HG02981 (cell line): ENCODE measurements at regions not wholly inside any gene's neighbourhood (a gene's known extent, or its start where the extent isn't known, plus 50 kb on each side); places are given as distances from the start of the nearest gene placed in this dataset.
"Not testable (repeated sequence)": the region's sequence is repeated elsewhere in the genome, so short reads cannot be mapped to it uniquely, and the experiment has no call there.

Source experiments
- ATAC-seq: cut with Tn5 transposase; IDR thresholded peaks from one replicate; pipeline ENCODE4 v1.9.1; 2021; ENCODE audit warnings: mild to moderate bottlenecking, moderate library complexity; ENCODE audit not compliant: unreplicated experiment

DNA sequence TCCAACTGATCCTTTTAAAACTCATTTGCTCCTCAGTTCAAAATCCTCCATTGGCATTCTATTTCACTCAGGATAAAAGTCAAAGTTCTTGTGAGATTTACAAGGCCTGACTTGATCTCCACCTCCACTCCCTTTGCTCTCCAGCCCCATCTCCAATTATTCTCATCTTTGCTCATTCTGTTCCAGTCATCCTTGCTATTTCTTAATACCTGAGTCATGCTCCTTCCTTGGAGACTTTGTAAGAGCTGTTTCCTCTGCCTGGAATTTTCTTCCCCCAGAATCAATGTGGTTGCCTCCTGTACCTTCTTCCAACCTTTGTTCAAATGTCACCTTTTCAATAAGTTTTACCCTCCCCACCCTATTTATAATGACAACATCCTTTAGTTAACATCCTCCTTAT lies 373.5 kb downstream of the HTR1B start:
- no peak for ATAC-seq

- not testable (repeated sequence) for ATAC-seq
These were observed 375.4 kb downstream of the HTR1B start for GRCh38 chr6:77087794-77088318.

GRCh38 chr6:77074037-77074713 lies 389.1 kb downstream of the HTR1B start:
- no peak for ATAC-seq

- ATAC-seq: no peak
These were observed 389.9 kb downstream of the HTR1B start for GRCh38 chr6:77073410-77073760.

GRCh38 chr6:77072694-77073409 lies 390.4 kb downstream of the HTR1B start:
- ATAC-seq: no peak

DNA sequence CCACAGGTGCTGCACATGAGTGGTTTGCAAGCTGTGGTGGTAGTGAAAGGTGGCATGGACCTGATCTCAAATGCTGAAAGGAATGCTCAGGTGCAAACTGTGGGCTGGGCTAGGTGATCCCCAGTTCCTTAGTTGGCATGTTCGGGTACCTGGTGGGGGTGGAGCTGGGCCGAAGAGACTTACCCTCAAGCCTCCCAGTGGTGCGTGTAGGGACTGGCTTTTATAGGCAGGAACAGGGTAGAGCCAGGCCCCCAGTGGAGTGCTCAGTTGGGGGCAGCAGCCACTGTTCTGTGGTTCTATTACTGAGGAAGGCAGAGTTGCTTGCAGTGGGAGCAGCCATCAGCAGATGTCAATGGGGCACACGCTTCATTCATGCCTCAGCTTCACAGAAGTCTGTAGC lies 399.8 kb downstream of the HTR1B start:
- ATAC-seq: no peak

DNA sequence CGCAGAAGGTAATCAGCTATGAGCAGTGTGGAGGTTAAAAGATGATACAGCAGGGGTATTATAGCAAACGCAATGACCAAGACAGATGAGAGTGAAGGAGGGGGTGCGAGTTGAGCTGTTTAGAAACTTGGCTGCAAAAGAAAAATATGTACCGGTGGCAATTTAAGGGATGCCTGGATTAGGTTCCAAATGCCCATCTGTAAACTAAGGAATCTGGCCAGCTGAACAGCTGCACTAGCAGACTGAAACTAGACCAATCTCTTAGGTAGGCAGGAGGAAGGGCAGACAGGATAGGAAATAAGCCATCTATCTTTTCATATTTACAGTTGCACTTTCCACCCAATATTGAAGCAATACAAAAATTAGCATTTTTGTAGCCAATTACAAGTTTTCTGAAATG lies 407.6 kb downstream of the HTR1B start:
- ATAC-seq: no peak

GRCh38 chr6:77040568-77041195 lies 422.6 kb downstream of the HTR1B start:
- ATAC-seq: no peak

DNA sequence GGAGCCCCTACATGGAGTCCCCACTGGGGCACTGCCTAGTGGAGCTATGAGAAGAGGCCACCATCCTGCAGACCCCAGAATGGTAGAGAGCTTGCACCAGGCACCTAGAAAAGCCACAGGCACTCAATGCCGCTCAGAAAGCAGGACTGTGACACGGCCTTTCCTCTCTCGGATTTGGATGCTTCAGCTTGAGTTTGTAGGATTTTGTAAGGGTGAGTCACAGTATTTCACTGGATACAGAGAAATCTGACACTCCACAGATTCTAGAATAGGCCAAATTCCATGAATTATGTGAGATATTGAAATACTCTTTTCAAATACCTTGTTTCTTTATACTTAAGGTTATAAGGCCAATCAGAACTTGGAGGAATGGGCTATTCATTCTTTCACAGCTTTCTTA lies 424.5 kb downstream of the HTR1B start:
- ATAC-seq: no peak

DNA sequence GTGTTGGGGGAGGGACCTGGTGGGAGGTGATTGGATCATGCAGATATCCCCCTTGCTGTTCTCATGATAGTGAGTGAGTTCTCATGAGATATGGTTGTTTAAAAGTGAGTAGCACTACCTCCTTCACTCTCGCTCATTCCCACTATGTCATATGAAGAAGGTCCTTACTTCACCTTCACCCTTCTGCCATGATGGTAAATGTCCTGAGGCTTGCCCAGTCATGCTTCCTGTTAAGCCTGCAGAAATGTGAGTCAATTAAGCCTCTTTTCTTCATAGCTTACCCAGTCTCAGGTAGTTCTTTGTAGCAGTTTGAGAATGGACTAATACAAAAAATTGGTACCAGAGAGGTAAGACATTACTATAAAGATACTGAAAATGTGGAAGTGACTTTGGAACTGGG lies 425.9 kb downstream of the HTR1B start:
- no peak for ATAC-seq

DNA sequence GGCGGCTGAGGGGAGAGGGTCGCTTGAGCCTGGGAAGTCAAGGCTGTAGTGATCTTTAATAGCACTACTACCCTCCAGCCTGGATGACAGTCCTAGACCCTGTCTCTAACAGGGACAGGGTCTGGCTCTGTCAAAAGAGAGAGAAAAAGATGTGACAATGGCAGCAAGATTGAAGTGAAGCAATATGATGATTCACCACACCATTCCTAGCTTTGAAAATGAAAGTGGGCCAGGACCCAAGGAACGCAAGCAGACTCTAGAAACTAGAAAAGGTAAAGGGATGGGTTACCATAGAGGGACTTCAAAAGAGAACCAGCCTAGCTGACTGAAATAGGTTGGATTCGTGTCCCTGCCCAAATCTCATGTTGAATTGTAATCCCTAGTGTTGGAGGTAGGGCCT lies 426.9 kb downstream of the HTR1B start:
- no peak for ATAC-seq

GRCh38 chr6:77034161-77034560 lies 429.1 kb downstream of the HTR1B start:
- no peak for ATAC-seq

DNA sequence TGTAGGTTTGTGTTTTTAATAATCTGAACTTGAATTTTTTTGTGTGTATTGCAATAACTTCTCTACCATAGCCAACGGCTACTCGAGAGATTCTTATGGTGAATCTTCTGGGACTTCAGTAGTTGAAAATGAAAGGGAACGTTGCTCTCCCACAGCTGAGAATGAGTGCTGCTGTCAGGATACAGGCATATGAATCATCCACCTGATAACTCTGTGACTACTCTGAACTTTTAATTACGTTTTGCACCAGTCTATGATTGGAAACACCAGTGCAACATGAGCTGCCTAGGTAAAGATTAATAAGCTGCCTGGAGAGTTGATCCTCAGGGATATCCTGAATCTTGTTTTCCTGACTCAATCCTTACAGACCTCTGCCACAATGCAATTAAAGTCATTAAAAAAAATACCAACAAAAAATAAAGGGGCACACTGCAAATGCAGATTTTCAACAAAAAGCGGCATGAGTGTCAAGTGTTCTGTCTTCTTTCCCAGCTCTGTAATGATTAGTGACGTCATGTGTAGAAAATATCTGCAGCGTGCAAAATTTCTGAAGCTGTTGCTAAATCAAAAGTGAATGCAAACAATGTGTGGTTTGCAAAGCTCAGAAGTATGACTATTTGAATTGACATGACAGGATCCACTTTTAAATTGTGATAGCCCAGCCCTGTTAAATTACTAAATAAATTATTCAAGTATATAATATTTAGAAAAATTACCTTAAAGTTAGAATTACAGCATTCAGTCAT lies 432.2 kb downstream of the HTR1B start:
- ATAC-seq: no peak

DNA sequence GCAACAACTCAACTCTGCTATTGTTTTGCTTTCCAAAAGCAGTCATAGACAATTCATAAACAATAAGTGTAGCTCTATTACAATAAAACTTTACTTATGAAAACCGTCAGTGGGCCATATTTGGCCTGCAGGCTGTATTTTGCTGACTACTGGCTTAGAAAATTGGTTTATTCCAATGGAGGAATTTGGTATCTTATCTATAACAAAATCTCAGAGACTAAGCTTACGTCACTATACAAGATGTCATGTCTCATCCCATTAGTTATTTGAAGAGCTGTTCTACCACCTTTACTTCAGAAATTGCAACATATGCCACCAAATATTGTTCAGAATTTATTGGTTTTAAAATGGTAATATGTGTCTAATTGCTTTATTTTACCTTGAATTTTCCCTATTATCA lies 436.9 kb downstream of the HTR1B start:
- no peak for ATAC-seq

GRCh38 chr6:77025736-77026223 lies 437.5 kb downstream of the HTR1B start:
- no peak for ATAC-seq

GRCh38 chr6:77021778-77022177 lies 441.5 kb downstream of the HTR1B start:
- ATAC-seq: no peak

- no peak for ATAC-seq
These were observed 442.1 kb downstream of the HTR1B start for GRCh38 chr6:77021232-77021631.

DNA sequence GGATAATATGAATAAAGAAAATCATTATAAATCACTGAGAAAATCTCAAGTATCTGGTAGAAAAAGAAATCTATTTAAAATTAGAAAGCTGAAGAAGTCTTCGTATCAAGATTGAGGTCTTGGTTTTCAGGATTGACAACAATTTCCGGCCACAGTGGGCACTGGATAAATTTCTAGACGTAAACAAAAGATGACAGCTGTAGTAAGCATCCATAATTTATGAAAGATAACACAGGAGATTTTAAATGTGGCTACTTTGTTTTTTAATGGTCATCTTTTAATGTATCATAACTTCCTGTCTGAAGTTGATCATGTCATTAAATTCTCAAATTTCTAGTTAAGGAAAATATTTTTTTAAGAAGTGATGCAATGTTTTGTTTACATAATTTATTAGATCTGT lies 444.2 kb downstream of the HTR1B start:
- ATAC-seq: no peak

GRCh38 chr6:77017537-77017936 lies 445.8 kb downstream of the HTR1B start:
- ATAC-seq: no peak

GRCh38 chr6:77015350-77015749 lies 447.9 kb downstream of the HTR1B start:
- no peak for ATAC-seq

DNA sequence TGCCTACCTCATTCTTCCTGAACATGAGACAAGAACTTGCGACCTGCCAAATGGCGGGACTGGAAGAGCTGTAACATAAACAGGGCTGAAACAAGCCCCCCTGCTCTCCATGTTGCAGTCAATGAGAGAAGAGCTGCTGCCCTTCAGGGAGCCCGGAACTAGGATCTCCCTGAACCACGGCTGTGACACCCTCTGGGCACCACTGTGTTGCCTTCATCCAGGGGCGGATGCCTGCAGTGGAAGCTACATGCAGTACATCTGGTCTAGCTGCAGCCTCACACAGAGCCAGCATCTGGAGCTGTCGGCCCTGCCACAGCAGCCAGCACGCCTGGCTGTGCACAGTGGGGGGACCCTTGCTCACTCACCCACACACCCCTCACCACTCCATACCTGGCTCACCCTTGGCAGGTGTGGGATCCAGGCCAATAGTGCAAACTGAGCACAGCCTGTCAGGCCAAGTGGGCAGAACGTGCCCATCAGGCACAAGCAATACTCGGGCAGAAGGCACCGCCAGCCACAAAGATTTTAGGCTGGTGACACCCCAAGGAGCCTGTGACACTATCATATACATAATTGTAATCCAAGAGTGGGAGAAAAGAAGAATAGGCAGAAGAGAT lies 451.3 kb downstream of the HTR1B start:
- ATAC-seq: no peak
